ENCODE measurements at regions not wholly inside any gene's neighbourhood (a gene's known extent, or its start where the extent isn't known, plus 50 kb on each side); places are given as distances from the start of the nearest gene placed in this dataset.
"Not testable (repeated sequence)": the region's sequence is repeated elsewhere in the genome, so short reads cannot be mapped to it uniquely, and the experiment has no call there.

DNA sequence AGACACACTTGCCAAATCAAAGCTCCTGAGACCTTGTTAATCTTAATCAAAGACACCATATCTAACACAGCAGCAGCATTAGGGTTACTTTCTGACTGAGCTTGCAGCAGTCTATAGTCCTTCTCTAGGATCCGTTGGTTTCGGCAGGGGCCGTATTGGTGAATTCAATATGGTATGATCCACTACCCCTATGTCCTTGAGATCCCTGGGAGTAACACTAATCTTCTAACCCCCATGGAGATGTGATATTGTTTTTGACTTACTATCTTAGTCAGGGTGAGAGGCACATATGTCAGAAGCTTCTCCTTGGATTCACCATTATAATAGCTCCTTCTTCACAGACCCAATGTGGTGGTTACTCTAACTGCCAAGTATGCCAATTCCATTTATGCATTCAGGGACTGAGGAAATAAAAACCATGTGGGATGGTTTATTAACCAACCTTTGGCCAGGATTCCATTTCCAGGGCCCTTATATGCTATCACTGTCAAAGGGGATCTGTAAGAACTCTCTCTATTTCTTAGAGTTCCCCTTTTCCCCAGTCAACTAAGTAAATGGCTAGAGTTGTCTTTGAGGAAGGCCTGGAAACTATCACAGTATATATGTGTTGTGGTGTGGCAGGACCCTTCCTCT, 673.6 kb upstream of the USP24 start:
- DNase-seq: no peak

- DNase-seq: no peak
These were observed 671.9 kb upstream of the USP24 start for GRCh38 chr1:55886856-55887712.

DNA sequence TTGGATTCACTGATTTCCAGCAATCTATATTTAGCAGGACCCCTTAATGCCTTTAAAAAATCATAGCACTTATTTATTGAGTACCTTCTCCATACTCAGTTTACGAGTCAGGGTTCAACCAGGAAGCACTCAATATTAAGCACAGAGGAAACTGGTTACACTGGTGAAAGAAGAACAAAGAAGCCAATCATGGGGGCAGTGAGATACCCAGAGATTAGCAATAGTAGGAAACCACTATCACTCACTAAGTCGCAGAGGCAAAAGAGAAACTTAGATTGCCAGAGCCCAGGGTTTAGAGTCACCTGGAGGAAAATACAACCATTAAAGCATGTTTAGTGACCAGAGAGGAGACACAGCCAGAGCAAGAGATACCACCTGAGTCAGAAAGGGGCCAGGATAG, 670.5 kb upstream of the USP24 start:
- no peak for DNase-seq

- DNase-seq: no peak
These were observed 667.8 kb upstream of the USP24 start for GRCh38 chr1:55882931-55883330.

- DNase-seq: no peak
These were observed 664.2 kb upstream of the USP24 start for GRCh38 chr1:55879346-55879745.

DNA sequence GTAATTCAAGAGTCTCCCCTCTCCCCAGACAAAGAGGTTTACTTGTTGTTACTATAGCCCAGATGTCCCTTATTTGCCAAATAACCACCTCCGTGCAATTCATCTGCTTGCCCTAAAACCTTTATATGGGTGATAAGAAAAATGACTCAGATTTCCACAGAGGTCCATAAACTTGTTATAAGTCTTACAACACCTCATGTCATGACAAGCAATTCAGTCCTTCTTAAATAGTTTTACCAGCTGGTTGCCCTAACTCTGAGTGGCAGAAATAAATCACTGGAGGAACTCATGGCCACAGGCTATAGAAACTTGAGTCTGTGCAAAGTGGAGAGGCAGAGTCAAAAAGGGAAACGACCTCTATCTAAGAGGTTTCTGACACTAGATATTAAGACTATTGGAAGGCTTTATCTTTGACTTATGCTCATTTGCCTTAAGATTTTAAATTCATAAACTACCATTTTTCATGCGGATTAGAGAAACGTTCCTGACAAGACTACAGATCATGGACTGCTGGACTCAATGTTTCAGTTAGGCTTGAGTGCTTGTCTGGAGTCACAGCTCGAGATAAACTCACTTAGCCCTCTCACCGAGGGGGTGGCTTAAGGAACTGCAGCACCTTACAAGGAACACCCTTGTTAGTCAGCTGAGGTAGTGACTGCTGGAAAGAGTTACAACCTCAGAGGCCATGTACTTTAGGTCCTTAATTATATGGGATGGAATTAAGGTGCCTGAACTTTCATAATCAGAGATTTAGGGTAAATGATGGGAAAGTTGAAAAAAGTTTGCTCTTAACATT, 662.5 kb upstream of the USP24 start:
- no peak for DNase-seq

DNA sequence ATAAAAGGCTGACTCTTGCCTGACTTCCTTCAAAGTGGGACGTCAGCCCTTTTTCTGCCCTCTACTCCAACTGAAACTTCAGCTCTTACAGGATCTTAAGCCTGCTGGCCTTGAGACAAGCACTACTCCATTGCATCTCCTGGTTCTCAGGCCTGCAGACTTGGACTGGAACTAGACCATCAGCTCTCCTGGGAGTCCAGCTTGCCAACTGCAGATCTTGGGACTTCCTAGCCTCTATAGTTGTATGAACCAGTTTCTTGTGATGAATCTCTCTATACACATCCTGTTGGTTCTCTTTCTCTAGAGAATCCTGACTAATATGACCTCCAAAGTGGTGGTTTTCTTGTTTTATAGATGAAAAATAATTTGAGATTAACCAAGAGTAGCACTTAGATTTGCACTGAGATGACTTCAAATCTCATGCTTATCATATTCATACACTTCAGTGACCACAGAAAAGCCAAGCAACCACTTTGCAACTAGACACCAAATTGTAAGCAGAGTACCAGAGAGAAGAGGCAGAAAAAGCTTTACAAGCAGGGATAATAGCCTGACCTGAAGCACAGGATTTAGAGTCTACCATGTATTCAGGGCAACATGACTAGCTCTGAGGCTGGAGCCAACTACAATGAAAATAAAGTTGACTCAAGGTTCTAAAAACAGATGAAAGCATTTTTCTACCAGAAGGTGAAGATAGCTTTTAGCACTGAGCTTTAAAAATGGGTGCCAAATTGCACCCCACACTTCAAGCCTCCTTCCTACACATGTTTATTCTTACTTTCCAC, 661.3 kb upstream of the USP24 start:
- no peak for DNase-seq

- DNase-seq: no peak
These were observed 654.9 kb upstream of the USP24 start for GRCh38 chr1:55870106-55870505.

GRCh38 chr1:55869065-55869464, 653.9 kb upstream of the USP24 start:
- DNase-seq: no peak

- no peak for DNase-seq
These were observed 652.9 kb upstream of the USP24 start for GRCh38 chr1:55868026-55868425.

DNA sequence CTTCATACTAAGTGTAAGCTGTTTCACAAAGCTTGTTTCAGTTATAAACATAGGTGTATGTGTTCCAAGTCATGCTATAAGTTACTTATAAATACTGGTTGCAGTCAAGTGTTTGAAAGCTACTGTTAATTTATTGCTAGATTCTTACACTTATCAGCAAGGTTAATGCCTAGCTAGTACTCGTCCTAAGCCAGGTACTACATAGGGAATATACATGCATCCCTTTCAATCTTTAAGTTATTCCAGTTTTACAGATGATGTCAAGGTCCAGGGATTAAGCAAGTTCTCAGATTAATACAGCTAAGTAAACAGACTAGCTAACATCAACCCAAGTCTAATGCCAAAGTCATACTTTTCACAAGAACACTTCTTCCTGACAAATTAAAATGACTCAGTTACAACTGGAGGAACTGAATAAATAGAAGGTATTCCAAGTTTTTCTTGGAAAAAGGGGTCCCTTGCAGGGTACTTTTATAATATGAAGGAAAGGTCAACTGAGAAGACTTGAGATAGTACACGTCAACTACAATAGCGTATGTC, 652.2 kb upstream of the USP24 start:
- DNase-seq: no peak

GRCh38 chr1:55865778-55866177, 650.6 kb upstream of the USP24 start:
- not testable (repeated sequence) for DNase-seq

DNA sequence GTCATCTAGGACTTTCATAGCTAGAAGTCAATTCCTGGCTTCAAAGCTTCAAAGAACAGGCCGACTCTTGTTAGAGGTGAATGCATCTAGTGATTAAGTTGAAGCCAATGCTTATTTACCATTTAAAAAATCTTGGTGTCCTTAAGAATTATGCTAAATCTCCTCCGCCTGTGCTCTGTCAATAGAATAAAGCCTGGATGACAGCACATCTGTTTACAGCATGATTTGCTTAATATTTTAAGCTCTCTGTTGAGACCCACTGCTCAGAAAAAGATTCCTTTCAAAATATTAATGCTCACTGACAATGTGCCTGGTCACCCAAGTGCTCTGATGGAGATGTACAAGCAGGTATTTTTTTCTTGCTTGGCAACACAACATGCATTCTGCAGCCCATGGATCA, 649.1 kb upstream of the USP24 start:
- DNase-seq: no peak

DNA sequence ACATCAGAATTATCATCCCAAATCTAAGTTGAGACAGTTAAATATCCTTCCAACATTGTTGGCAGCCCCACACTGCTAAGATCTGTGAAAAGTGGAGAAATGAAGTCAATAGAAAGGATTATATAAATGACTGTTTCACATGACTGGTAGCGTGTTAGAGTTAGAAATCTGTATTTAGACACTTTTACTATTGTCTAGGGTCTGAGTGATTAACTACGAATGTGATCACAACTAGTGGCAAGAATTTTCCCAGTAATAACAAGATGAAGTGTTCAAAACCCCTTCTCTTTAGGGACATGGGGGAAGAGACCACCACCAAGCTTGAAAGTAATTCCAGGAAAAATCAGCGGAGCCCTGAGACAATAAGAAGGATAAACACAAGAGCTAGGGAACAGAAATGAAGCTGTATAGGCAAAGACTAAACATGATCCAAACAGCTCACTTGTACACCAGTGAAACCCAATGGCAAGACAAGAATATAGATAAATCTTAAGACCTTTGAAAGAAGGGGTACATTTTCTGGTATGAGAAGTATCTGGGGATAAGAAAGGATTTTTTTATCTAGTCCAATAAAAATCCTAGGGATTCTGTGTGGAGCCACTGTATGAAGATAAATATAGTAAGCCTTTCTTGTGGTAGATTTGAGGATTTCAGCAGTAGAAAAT, 646.6 kb upstream of the USP24 start:
- no peak for DNase-seq

GRCh38 chr1:55860798-55861519, 645.8 kb upstream of the USP24 start:
- no peak for DNase-seq

GRCh38 chr1:55860326-55860725, 645.2 kb upstream of the USP24 start:
- no peak for DNase-seq

DNA sequence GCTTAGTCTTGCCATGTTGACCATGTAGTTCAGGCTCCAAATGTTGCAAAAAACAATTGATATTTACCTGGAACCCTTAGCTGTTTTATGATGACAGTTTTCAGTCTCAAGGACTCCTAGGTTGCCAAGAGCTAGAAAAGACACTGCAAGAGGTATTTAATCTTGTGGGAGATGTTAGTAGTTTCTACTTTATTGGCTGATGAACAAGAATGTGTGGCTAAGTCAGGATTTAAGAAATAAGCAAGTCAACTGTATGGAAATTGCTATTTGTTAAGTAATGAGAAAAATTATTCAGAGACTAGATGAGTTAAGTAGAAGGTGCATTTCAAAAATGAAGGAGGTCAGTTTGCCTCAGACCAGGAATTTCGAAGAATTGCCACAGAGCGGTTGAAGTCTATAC, 639.7 kb upstream of the USP24 start:
- DNase-seq: no peak

GRCh38 chr1:55848906-55849305, 633.7 kb upstream of the USP24 start:
- no peak for DNase-seq

- no peak for DNase-seq
These were observed 630.9 kb upstream of the USP24 start for GRCh38 chr1:55846051-55846450.

- no peak for DNase-seq
These were observed 629.2 kb upstream of the USP24 start for GRCh38 chr1:55844322-55844721.

DNA sequence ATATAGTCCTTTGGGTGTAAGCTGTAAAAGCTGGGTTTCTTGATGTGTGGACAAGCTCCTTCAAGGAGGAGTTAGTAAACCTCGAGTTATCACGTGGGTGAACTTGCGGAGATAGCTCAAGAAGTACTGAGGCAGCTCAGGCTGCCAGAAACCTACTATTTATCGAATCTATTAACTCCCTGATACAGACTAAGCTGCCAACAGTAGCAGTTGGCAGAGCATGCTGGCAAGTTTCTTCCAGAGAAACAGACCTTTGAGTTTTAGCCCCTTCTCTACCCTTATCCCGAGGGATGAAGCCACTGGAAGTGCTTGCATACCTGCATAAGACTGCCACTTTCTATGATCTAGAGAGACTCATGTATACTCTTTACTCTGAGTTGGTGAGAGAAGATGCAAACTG, 624.5 kb upstream of the USP24 start:
- no peak for DNase-seq

Data from retina (tissue), 1 donor.